SK-N-SH (cell line): ENCODE measurements at regions not wholly inside any gene's neighbourhood (a gene's known extent, or its start where the extent isn't known, plus 50 kb on each side); places are given as distances from the start of the nearest gene placed in this dataset.
"Not testable (repeated sequence)": the region's sequence is repeated elsewhere in the genome, so short reads cannot be mapped to it uniquely, and the experiment has no call there.

Experiments used
- CTCF ChIA-PET: fragments of 300-600, 350-600 bp; formaldehyde crosslinking; extraction: SDS; loops from one replicate; lab custom pipeline; 2021; lab: Yijun Ruan, JAX
- POLR2A ChIA-PET: fragments of 350-600 bp; sonication (Branson Sonifier 250); formaldehyde crosslinking; extraction: SDS; loops from one replicate; lab custom pipeline; 2020; ENCODE audit warnings: antibody characterized with exemption, inconsistent platforms; lab: Yijun Ruan, JAX
- DNase-seq: peaks from one replicate; pipeline ENCODE4 v3.0.0; 2012
- H2AFZ ChIP-seq: fragments of 200-600 bp; sonication (generic); 2 replicates; pipeline ENCODE4 v1.8.1; 2016; ENCODE audit warnings: antibody characterized with exemption, mild to moderate bottlenecking, low read depth
- H3F3A ChIP-seq: fragments of 200-600 bp; sonication (generic); replicated peaks from 2 replicates; pipeline ENCODE3; 2016; ENCODE audit warnings: antibody characterized with exemption, mild to moderate bottlenecking; ENCODE audit not compliant: insufficient read depth
- H3K27ac ChIP-seq, 2 experiments: fragments of 200-500 bp in 1 of 2; fragments of 200-600 bp in 1 of 2; sonication (Bioruptor generic) in 1 of 2; sonication (generic), shearing (Covaris generic) in 1 of 2; 2 replicates each; pipeline versions ENCODE4 v1.5.1 to v1.6.1; 2014 to 2016; ENCODE audit warnings: low read depth in 2 of 2, inconsistent platforms in 1 of 2, low read length in 1 of 2, mild to moderate bottlenecking in 1 of 2, mixed read lengths in 1 of 2
- H3K27me3 ChIP-seq: fragments of 200-600 bp; sonication (generic), shearing (Covaris generic); 2 replicates; pipeline ENCODE4 v1.6.1; 2016; ENCODE audit warnings: mixed run types; ENCODE audit not compliant: insufficient read depth
- H3K36me3 ChIP-seq, 2 experiments: fragments of 200-500 bp in 1 of 2; fragments of 200-600 bp in 1 of 2; sonication (Bioruptor generic) in 1 of 2; sonication (generic) in 1 of 2; replicated peaks in 1 of 2; 2 replicates each; pipeline versions ENCODE3 to v1.5.1; 2014 to 2016; ENCODE audit warnings: low read length in 1 of 2, mild to moderate bottlenecking in 1 of 2; ENCODE audit not compliant: insufficient read depth in 2 of 2, control insufficient read depth in 1 of 2
- H3K4me1 ChIP-seq, 2 experiments: fragments of 200-500 bp in 1 of 2; fragments of 200-600 bp in 1 of 2; sonication (Bioruptor generic) in 1 of 2; sonication (generic), shearing (Covaris generic) in 1 of 2; 2 replicates each; pipeline versions ENCODE4 v1.5.1 to v1.6.1; 2014 to 2016; ENCODE audit warnings: low read depth in 1 of 2, low read length in 1 of 2, mixed run types in 1 of 2; ENCODE audit not compliant: insufficient read depth in 2 of 2, control insufficient read depth in 1 of 2
- H3K4me2 ChIP-seq: fragments of 200-600 bp; sonication (generic), shearing (Covaris generic); 2 replicates; pipeline ENCODE4 v1.6.1; 2017; ENCODE audit warnings: mixed run types
- H3K4me3 ChIP-seq, 2 experiments: fragments of 200-500 bp in 1 of 2; fragments of 200-600 bp in 1 of 2; sonication (Bioruptor generic) in 1 of 2; sonication (generic), shearing (Covaris generic) in 1 of 2; 2 replicates each; pipeline versions ENCODE4 v1.5.1 to v1.8.1; 2014 to 2016; ENCODE audit warnings: low read depth in 2 of 2, inconsistent platforms in 1 of 2, low read length in 1 of 2, mild to moderate bottlenecking in 1 of 2, mixed read lengths in 1 of 2, moderate library complexity in 1 of 2
- H3K79me2 ChIP-seq: fragments of 200-600 bp; sonication (generic); 2 replicates; pipeline ENCODE4 v1.8.1; 2017; ENCODE audit warnings: mild to moderate bottlenecking; ENCODE audit not compliant: insufficient read depth
- H3K9ac ChIP-seq: fragments of 200-600 bp; sonication (generic); 2 replicates; pipeline ENCODE4 v1.6.1; 2017; ENCODE audit warnings: mixed run types
- H3K9me2 ChIP-seq: fragments of 200-600 bp; sonication (generic); 2 replicates; pipeline ENCODE4 v1.6.1; 2017; ENCODE audit warnings: mixed run types
- H3K9me3 ChIP-seq: fragments of 200-600 bp; sonication (generic); 2 replicates; pipeline ENCODE4 v1.6.1; 2017; ENCODE audit warnings: mixed run types, mild to moderate bottlenecking, moderate library complexity
- H4K20me1 ChIP-seq: fragments of 200-600 bp; sonication (generic); 2 replicates; pipeline ENCODE4 v1.6.1; 2017; ENCODE audit warnings: mild to moderate bottlenecking, mixed run types; ENCODE audit not compliant: insufficient read depth
- CTCF ChIP-seq: fragments of 200-600 bp; sonication (generic); IDR thresholded peaks from 2 replicates; pipeline ENCODE4 v1.6.1; 2017; ENCODE audit warnings: antibody characterized with exemption, mild to moderate bottlenecking, moderate library complexity
- EZH2phosphoT487 ChIP-seq: fragments of 200-600 bp; sonication (generic); IDR thresholded peaks from 2 replicates; pipeline ENCODE4 v1.6.1; 2017; ENCODE audit warnings: low read depth, mixed run types, mild to moderate bottlenecking, antibody characterized with exemption, moderate library complexity, borderline replicate concordance
- MXI1 ChIP-seq: IDR thresholded peaks from 2 replicates; pipeline ENCODE4 v1.6.1; 2012; ENCODE audit warnings: mild to moderate bottlenecking, low read depth, low read length, improper control_type of control experiment
- NRF1 ChIP-seq: IDR thresholded peaks from 2 replicates; pipeline ENCODE4 v1.6.1; 2012; ENCODE audit warnings: low read depth, mild to moderate bottlenecking, low read length
- PBX3 ChIP-seq: IDR thresholded peaks from 2 replicates; pipeline ENCODE4; 2012
- POLR2AphosphoS5 ChIP-seq: IDR thresholded peaks from 2 replicates; pipeline ENCODE4 v1.6.1; 2012; ENCODE audit warnings: low read depth, low read length
- REST ChIP-seq: IDR thresholded peaks from 2 replicates; pipeline ENCODE4 v1.6.1; 2012; ENCODE audit warnings: mild to moderate bottlenecking, low read depth, low read length, moderate library complexity
- RFX5 ChIP-seq: IDR thresholded peaks from 2 replicates; pipeline ENCODE4 v1.6.1; 2012; ENCODE audit warnings: mild to moderate bottlenecking, improper control_type of control experiment, low read length
- TAF1 ChIP-seq: IDR thresholded peaks from 2 replicates; pipeline ENCODE4 v1.6.1; 2012; ENCODE audit warnings: low read depth, mild to moderate bottlenecking, low read length, moderate library complexity, borderline replicate concordance
- TEAD4 ChIP-seq: IDR thresholded peaks from 2 replicates; pipeline ENCODE4 v1.4.0; 2012; ENCODE audit warnings: mild to moderate bottlenecking, borderline replicate concordance; ENCODE audit not compliant: insufficient read depth
- WGBS: methylation state at CpG from one replicate; pipeline ENCODE4 v1.1.6; 2017; ENCODE audit warnings: low lambda C conversion rate; 5-methylcytosine and 5-hydroxymethylcytosine counted together

GRCh38 chr11:43164831-43165230 lies 147.0 kb upstream of the API5 start (continued):
- no peak for TF ChIP-seq MXI1
- no peak for TF ChIP-seq RFX5

GRCh38 chr11:43165393-43165792 lies 146.4 kb upstream of the API5 start:
- H3K79me2 ChIP-seq, H3F3A ChIP-seq, H3K36me3 ChIP-seq, POLR2A ChIA-PET, H3K9me2 ChIP-seq, H3K9me3 ChIP-seq, H3K9ac ChIP-seq, H3K27ac ChIP-seq, DNase-seq, H3K27me3 ChIP-seq, H4K20me1 ChIP-seq, H2AFZ ChIP-seq, H3K4me2 ChIP-seq, H3K4me1 ChIP-seq, H3K4me3 ChIP-seq: not testable (repeated sequence)
- 15% methylated on average over 3 of the region's 3 CpGs for WGBS
- CTCF ChIA-PET, result interaction anchor here (0.8 kb wide), 1 partner anchor 601 kb away, joined by 3 read pairs; no protein-coding TSS in a partner anchor
- TF ChIP-seq CTCF, result 0 out of 2 replicates have a peak, but pooled peaks have one; percentile 15
- TF ChIP-seq, all 33 proteins: peak for 1; not testable (repeated sequence) for 32

- H3K27ac ChIP-seq, H3K9ac ChIP-seq, CTCF ChIA-PET, H2AFZ ChIP-seq, POLR2A ChIA-PET, H3K27me3 ChIP-seq, H3K4me3 ChIP-seq, H3K9me3 ChIP-seq, H4K20me1 ChIP-seq, H3F3A ChIP-seq, DNase-seq, H3K4me1 ChIP-seq, H3K9me2 ChIP-seq, H3K36me3 ChIP-seq, H3K4me2 ChIP-seq, H3K79me2 ChIP-seq: not testable (repeated sequence)
- 10% methylated on average over 2 of the region's 2 CpGs for WGBS
Measured at GRCh38 chr11:43168241-43168640, 143.6 kb upstream of the API5 start.

GRCh38 chr11:43172477-43172876 lies 139.3 kb upstream of the API5 start:
- DNase-seq, result no peak
- H3K4me3 ChIP-seq, result no peak overlapping the region
- ChIA-PET CTCF (interaction anchor here (0.6 kb wide), 1 partner anchor 541 kb away, joined by 3 read pairs; no protein-coding TSS in a partner anchor), POLR2A (no interaction called here)
- H3K79me2 ChIP-seq, result no peaks in the 10 kb centered on the region
- H2AFZ ChIP-seq, result no peak overlapping the region
- no peak overlapping the region for H3K27ac ChIP-seq
- no peaks in the 10 kb centered on the region for H3K36me3 ChIP-seq
- WGBS, result 17% methylated on average over 2 of the region's 2 CpGs
- no peaks in the 10 kb centered on the region for H3K9me2 ChIP-seq
- H3K4me1 ChIP-seq, result no peaks in the 10 kb centered on the region; a peak in 1 of 4 replicates
- H3F3A ChIP-seq, result no peaks in the 10 kb centered on the region
- H3K9ac ChIP-seq, result no peak overlapping the region
- H4K20me1 ChIP-seq, result no peaks in the 10 kb centered on the region
- no peaks in the 10 kb centered on the region for H3K9me3 ChIP-seq
- no peak overlapping the region for H3K4me2 ChIP-seq
- no peaks in the 10 kb centered on the region for H3K27me3 ChIP-seq
- TF ChIP-seq PBX3 (no peak), EZH2phosphoT487 (no peak), TAF1 (no peak), POLR2AphosphoS5 (no peak), REST (no peak), TEAD4 (no peak), NRF1 (no peak), MXI1 (no peak), CTCF (no peak)
